GM21529 (cell line): ENCODE measurements at regions not wholly inside any gene's neighbourhood (a gene's known extent, or its start where the extent isn't known, plus 50 kb on each side); places are given as distances from the start of the nearest gene placed in this dataset.
"Not testable (repeated sequence)": the region's sequence is repeated elsewhere in the genome, so short reads cannot be mapped to it uniquely, and the experiment has no call there.

Experiments used
- ATAC-seq: cut with Tn5 transposase; IDR thresholded peaks from one replicate; pipeline ENCODE4 v1.9.1; 2021; ENCODE audit not compliant: unreplicated experiment

- ATAC-seq = no peak
Measured at GRCh38 chr15:81901319-81901718, 144.5 kb downstream of the MEX3B start.

GRCh38 chr15:81899730-81900129, 146.1 kb downstream of the MEX3B start:
- ATAC-seq = no peak

GRCh38 chr15:81899024-81899423, 146.8 kb downstream of the MEX3B start:
- ATAC-seq = no peak

GRCh38 chr15:81897057-81897677, 148.7 kb downstream of the MEX3B start:
- no peak for ATAC-seq

GRCh38 chr15:81896356-81896755, 149.5 kb downstream of the MEX3B start:
- ATAC-seq = no peak

- no peak for ATAC-seq
Measured at GRCh38 chr15:81895723-81896122, 150.1 kb downstream of the MEX3B start.

- no peak for ATAC-seq
Measured at GRCh38 chr15:81894061-81894460, 151.8 kb downstream of the MEX3B start.

GRCh38 chr15:81893182-81893835, 152.5 kb downstream of the MEX3B start:
- no peak for ATAC-seq

GRCh38 chr15:81890496-81890895, 155.3 kb downstream of the MEX3B start:
- no peak for ATAC-seq

- no peak for ATAC-seq
Measured at GRCh38 chr15:81889485-81889881, 156.3 kb downstream of the MEX3B start.

- no peak for ATAC-seq
Measured at GRCh38 chr15:81888748-81889484, 156.9 kb downstream of the MEX3B start.

GRCh38 chr15:81887912-81888311, 157.9 kb downstream of the MEX3B start:
- no peak for ATAC-seq

- ATAC-seq = not testable (repeated sequence)
Measured at GRCh38 chr15:81887188-81887587, 158.6 kb downstream of the MEX3B start.

GRCh38 chr15:81886591-81886990, 159.2 kb downstream of the MEX3B start:
- no peak for ATAC-seq

GRCh38 chr15:81886080-81886479, 159.7 kb downstream of the MEX3B start:
- ATAC-seq = no peak

GRCh38 chr15:81885135-81885534, 160.7 kb downstream of the MEX3B start:
- ATAC-seq = no peak

- ATAC-seq = no peak
Measured at GRCh38 chr15:81882504-81882903, 163.3 kb downstream of the MEX3B start.

- ATAC-seq = no peak
Measured at GRCh38 chr15:81880833-81881232, 165.0 kb downstream of the MEX3B start.

GRCh38 chr15:81880314-81880713, 165.5 kb downstream of the MEX3B start:
- no peak for ATAC-seq

GRCh38 chr15:81875717-81876116, 170.1 kb downstream of the MEX3B start:
- ATAC-seq = not testable (repeated sequence)

- not testable (repeated sequence) for ATAC-seq
Measured at GRCh38 chr15:81870746-81871106, 175.1 kb downstream of the MEX3B start.

- not testable (repeated sequence) for ATAC-seq
Measured at GRCh38 chr15:81870062-81870745, 175.6 kb downstream of the MEX3B start.
